Suprapubic skin (tissue), 4 donors: ENCODE measurements at regions not wholly inside any gene's neighbourhood (a gene's known extent, or its start where the extent isn't known, plus 50 kb on each side); places are given as distances from the start of the nearest gene placed in this dataset.

Experiments
- DNase-seq, 2 donors: peaks; one replicate each; pipeline ENCODE4 v3.0.0-alpha.2; 2019; ENCODE audit warnings: low spot score in 2 of 2
- H3K27ac ChIP-seq: fragments of 200-600 bp; sonication (generic); one replicate; pipeline ENCODE4 v1.5.1; 2019
- H3K27me3 ChIP-seq: fragments of 200-600 bp; sonication (generic); one replicate; pipeline ENCODE4 v1.5.1; 2019
- H3K36me3 ChIP-seq: fragments of 200-600 bp; sonication (generic); one replicate; pipeline ENCODE4 v1.5.1; 2019
- H3K4me1 ChIP-seq: fragments of 200-600 bp; sonication (generic); one replicate; pipeline ENCODE4 v1.5.1; 2019
- H3K4me3 ChIP-seq: fragments of 200-600 bp; sonication (generic); one replicate; pipeline ENCODE4 v1.5.1; 2019; ENCODE audit warnings: mild to moderate bottlenecking
- H3K9me3 ChIP-seq: fragments of 200-600 bp; sonication (generic); one replicate; pipeline ENCODE4 v1.5.1; 2019
- EP300 ChIP-seq: sonication (generic); formaldehyde crosslinking; IDR thresholded peaks from one replicate; pipeline ENCODE4 v1.6.1; 2017; ENCODE audit warnings: antibody characterized with exemption
- POLR2A ChIP-seq, 2 donors: fragments of 450-650 bp; IDR thresholded peaks; one replicate each; pipeline ENCODE4 v1.6.1; 2017; ENCODE audit warnings: antibody characterized with exemption in 2 of 2, mild to moderate bottlenecking in 2 of 2, moderate library complexity in 2 of 2
- POLR2AphosphoS5 ChIP-seq, 3 donors: sonication (generic); formaldehyde crosslinking; IDR thresholded peaks; one replicate each; pipeline ENCODE4 v1.6.1; 2017; ENCODE audit warnings: antibody characterized with exemption in 3 of 3
- WGBS: methylation state at CpG from one replicate; pipeline ENCODE4 v1.1.5; 2018; 5-methylcytosine and 5-hydroxymethylcytosine counted together
- TF ChIP-seq, protein P1 (sequence below), 2 donors: fragments of 200-600 bp in 1 of 2; fragments of 450-650 bp in 1 of 2; sonication (generic) in 1 of 2; IDR thresholded peaks; one replicate each; pipeline ENCODE4 v1.5.1; 2016 to 2019; ENCODE audit warnings: antibody characterized with exemption in 2 of 2, mild to moderate bottlenecking in 1 of 2, moderate library complexity in 1 of 2

DNA sequence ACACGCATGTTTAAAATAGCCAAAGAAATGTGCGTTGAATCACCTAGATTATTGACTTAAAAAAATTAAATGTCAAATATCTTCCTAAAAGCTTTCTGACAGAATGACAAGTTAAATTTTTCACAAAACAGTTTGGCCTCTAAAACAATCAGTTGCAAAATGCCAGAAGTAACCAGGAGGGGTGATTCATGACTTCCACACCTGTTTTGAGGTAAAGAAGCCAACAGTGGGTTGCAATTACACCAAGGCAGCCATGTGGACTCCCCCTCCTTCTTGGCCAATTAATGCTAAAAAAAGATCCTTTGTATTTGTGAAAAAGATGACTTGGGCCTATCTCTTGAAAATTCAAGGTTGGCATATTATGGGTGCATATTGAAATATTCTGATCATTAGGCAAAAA, 424.8 kb downstream of the CBLN4 start:
- Histone ChIP-seq H3K36me3 (no peaks in the 10 kb centered on the region), H3K9me3 (no peaks in the 10 kb centered on the region), H3K4me3 (no peak overlapping the region), H3K27ac (no peak overlapping the region), H3K4me1 (no peaks in the 10 kb centered on the region), H3K27me3 (no peaks in the 10 kb centered on the region)
- DNase-seq = no peak
- 68% methylated on average over 2 of the region's 2 CpGs for WGBS
- TF ChIP-seq POLR2AphosphoS5 (IDR thresholded peaks at IDR 0.05) (no peak), POLR2A (IDR thresholded peaks at IDR 0.05) (no peak), EP300 (no peak)
- TF ChIP-seq, protein P1, sequence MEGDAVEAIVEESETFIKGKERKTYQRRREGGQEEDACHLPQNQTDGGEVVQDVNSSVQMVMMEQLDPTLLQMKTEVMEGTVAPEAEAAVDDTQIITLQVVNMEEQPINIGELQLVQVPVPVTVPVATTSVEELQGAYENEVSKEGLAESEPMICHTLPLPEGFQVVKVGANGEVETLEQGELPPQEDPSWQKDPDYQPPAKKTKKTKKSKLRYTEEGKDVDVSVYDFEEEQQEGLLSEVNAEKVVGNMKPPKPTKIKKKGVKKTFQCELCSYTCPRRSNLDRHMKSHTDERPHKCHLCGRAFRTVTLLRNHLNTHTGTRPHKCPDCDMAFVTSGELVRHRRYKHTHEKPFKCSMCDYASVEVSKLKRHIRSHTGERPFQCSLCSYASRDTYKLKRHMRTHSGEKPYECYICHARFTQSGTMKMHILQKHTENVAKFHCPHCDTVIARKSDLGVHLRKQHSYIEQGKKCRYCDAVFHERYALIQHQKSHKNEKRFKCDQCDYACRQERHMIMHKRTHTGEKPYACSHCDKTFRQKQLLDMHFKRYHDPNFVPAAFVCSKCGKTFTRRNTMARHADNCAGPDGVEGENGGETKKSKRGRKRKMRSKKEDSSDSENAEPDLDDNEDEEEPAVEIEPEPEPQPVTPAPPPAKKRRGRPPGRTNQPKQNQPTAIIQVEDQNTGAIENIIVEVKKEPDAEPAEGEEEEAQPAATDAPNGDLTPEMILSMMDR (IDR thresholded peaks at IDR 0.05) = no peak

- no peak overlapping the region for H3K4me3 ChIP-seq
- WGBS = 70% methylated on average over 2 of the region's 2 CpGs
- TF ChIP-seq EP300 (no peak), POLR2A (IDR thresholded peaks at IDR 0.05) (no peak), POLR2AphosphoS5 (IDR thresholded peaks at IDR 0.05) (no peak)
- TF ChIP-seq, protein P1 (IDR thresholded peaks at IDR 0.05) = no peak
Observed at GRCh38 chr20:55579802-55580201, 425.5 kb downstream of the CBLN4 start.

GRCh38 chr20:55576981-55577380, 428.3 kb downstream of the CBLN4 start:
- TF ChIP-seq POLR2A (IDR thresholded peaks at IDR 0.05) (no peak), POLR2AphosphoS5 (IDR thresholded peaks at IDR 0.05) (no peak), EP300 (no peak)
- TF ChIP-seq, protein P1 (IDR thresholded peaks at IDR 0.05) = no peak
- no peaks in the 10 kb centered on the region for H3K27me3 ChIP-seq
- no peaks in the 10 kb centered on the region for H3K4me1 ChIP-seq
- no peaks in the 10 kb centered on the region for H3K9me3 ChIP-seq
- H3K36me3 ChIP-seq = no peaks in the 10 kb centered on the region
- no peak overlapping the region for H3K27ac ChIP-seq
- H3K4me3 ChIP-seq = no peak overlapping the region
- 54% methylated on average over 1 of the region's 1 CpG for WGBS
- DNase-seq = no peak

More at GRCh38 chr20:55579802-55580201, 425.5 kb downstream of the CBLN4 start:
- H3K9me3 ChIP-seq = no peaks in the 10 kb centered on the region
- no peak for DNase-seq
- no peaks in the 10 kb centered on the region for H3K4me1 ChIP-seq
- H3K36me3 ChIP-seq = no peaks in the 10 kb centered on the region
- H3K27ac ChIP-seq = no peak overlapping the region
- no peaks in the 10 kb centered on the region for H3K27me3 ChIP-seq

DNA sequence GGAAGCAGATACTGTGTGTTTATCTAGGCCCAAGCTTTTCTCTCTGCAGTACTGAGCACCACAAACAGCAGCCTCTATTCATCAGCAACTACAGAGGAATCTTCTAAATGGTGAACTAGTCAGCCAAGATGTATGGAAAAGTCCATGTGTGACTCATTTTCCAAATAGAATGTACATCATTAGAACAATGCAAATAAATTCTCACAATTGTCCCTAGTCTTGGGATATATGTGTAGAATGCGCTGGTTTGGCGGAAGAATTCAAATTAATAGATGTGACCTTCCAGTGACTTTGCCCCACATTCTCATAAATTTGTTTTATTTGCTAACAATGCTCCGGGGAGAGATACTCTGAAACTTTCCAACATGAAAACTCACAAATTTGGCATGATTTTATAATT, 436.2 kb downstream of the CBLN4 start:
- no peak overlapping the region for H3K4me3 ChIP-seq
- no peak overlapping the region for H3K27ac ChIP-seq
- no peak for TF ChIP-seq POLR2AphosphoS5 (IDR thresholded peaks at IDR 0.05)
- TF ChIP-seq POLR2A (IDR thresholded peaks at IDR 0.05) = no peak
- no peak for TF ChIP-seq EP300
- TF ChIP-seq, protein P1 (IDR thresholded peaks at IDR 0.05) = no peak
- no peaks in the 10 kb centered on the region for H3K27me3 ChIP-seq
- H3K9me3 ChIP-seq = no peaks in the 10 kb centered on the region
- no peak for DNase-seq
- H3K36me3 ChIP-seq = no peaks in the 10 kb centered on the region
- no peaks in the 10 kb centered on the region for H3K4me1 ChIP-seq
- WGBS = 79% methylated on average over 3 of the region's 3 CpGs

GRCh38 chr20:55567826-55568225, 437.5 kb downstream of the CBLN4 start:
- Histone ChIP-seq H3K27ac (no peak overlapping the region), H3K4me3 (no peak overlapping the region), H3K4me1 (no peaks in the 10 kb centered on the region), H3K9me3 (no peaks in the 10 kb centered on the region), H3K27me3 (no peaks in the 10 kb centered on the region), H3K36me3 (no peaks in the 10 kb centered on the region)
- 75% methylated on average over 6 of the region's 6 CpGs for WGBS
- DNase-seq = no peak
- TF ChIP-seq POLR2A (IDR thresholded peaks at IDR 0.05) (no peak), EP300 (no peak)
